Right kidney (tissue), 1 donor: ENCODE measurements at regions not wholly inside any gene's neighbourhood (a gene's known extent, or its start where the extent isn't known, plus 50 kb on each side); places are given as distances from the start of the nearest gene placed in this dataset.

Source experiments
- DNase-seq: peaks from one replicate; pipeline ENCODE4 v3.0.0-alpha.2; 2016

DNA sequence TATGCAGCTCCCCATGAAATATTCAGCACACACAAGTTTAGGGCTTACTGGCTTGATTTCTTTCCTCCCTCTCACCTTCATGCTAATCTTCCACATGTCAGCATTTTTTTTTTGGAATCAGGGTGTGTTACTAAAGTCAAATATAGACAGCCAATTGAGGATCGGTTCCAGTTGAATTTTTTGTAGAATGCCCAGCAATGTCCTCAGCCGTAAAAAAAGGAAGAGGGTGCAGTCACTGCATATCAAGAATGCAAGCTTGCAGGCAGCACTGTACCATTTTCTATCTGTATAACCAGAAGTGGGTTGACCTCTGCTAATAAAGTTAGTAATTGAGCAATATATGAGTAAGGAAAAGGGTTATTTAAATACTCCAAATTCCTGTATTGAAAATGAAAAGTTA is 51.4 kb upstream of the CHMP2B start:
- no peak for DNase-seq

GRCh38 chr3:87173776-87174175 is 53.3 kb upstream of the CHMP2B start:
- no peak for DNase-seq

DNA sequence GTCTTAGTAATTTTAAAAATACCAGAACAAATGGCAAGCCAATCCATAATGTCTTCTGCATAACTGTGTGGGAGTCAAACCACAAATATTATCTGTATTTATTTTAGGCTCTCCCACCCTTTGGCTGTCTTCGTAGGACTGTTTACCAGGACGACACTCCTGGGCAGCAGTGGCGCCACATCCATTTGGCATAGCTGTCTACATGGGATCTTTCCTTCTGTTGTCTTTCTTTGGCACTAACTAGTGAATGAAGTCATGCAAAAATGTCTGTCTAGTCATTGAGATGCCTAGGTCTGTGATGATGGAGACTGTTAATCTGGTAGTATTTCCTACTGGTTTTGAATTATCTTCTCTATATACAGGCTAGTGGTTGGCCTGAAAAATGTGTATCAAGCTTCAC is 54.0 kb upstream of the CHMP2B start:
- DNase-seq = no peak

- DNase-seq = peak; percentile 17
Observed at GRCh38 chr3:87167628-87168456, 59.3 kb upstream of the CHMP2B start.

DNA sequence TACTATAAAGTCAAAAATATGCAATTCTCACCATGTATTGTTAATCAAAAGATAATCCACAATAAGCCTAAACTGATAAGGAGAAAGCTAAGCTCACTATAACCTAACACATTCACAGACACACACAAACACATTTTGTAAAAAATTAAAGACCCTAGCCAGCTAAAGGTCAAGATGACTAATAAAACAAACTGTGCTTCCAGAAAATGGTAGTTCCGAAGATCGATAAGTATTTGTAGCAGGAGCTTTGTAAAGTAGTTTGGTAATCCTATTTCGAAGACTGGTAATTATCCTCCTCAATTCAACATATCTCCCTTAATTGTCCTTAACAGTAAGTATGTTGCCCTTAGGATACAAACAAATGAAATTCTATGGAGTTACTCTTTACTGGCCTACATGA is 62.9 kb upstream of the CHMP2B start:
- DNase-seq = no peak

DNA sequence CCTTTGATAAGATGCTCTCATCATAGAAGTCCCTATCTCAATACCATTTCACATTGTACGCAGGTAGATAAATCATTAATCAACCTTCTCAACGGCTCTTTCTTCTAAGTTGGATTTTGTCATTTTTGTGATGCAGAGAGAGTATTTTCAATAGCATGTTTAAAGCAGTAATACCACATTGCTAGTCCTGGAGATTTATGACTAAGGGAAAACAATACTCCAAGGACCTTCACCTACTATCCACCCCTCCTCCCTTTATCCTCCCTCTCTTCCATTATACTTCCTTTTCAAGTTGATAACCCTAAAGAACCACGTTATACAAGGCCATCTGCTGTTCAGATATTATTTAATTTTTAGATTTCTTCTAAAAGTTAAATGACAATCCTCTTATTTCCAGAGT is 65.3 kb upstream of the CHMP2B start:
- DNase-seq = no peak

- DNase-seq = no peak
Observed at GRCh38 chr3:87161417-87161816, 65.7 kb upstream of the CHMP2B start.

DNA sequence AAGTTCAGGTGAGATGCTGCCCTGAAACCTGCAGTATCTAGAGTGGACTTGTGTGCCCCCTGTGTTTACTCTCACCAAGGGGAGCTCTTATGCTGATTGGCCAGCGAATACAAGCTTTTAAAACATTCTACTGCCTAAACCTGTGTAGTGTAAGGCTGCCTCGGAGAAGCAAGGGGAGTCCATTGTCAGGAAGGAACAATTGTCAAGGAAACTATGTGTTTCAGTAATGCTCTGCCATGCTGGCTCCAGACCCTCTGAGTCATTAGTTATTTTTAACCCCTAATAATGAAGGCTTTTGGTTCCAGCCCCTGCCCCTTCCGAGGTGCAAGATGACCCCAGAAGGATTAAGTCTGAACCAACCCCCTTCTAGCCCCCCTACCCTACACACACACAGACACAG is 66.1 kb upstream of the CHMP2B start:
- no peak for DNase-seq

- DNase-seq = no peak
Observed at GRCh38 chr3:87158823-87159222, 68.3 kb upstream of the CHMP2B start.

DNA sequence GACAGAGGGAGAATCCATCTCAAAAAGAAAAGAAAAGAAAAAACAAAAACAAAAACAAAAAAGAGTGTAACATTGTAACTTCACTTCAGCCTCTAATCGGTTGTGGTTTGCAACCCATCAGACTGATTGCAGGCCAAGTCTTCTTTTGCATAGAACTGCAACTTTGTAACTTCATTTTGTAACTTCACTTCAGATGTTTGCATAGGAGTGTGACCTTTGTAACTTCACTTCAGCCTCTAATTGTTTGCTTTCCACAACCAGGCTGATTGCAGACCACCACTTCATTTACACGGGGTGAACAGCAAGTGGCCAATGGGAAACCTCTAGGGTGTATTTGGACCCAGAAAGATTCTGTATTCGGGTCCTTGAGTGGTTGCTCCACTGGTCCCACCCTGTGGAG is 79.1 kb upstream of the CHMP2B start:
- DNase-seq = no peak

GRCh38 chr3:87147562-87147961 is 79.5 kb upstream of the CHMP2B start:
- DNase-seq = no peak

GRCh38 chr3:87145553-87145952 is 81.6 kb upstream of the CHMP2B start:
- no peak for DNase-seq

GRCh38 chr3:87136066-87136596 is 91.0 kb upstream of the CHMP2B start:
- DNase-seq = no peak

GRCh38 chr3:87135412-87135811 is 91.7 kb upstream of the CHMP2B start:
- no peak for DNase-seq

DNA sequence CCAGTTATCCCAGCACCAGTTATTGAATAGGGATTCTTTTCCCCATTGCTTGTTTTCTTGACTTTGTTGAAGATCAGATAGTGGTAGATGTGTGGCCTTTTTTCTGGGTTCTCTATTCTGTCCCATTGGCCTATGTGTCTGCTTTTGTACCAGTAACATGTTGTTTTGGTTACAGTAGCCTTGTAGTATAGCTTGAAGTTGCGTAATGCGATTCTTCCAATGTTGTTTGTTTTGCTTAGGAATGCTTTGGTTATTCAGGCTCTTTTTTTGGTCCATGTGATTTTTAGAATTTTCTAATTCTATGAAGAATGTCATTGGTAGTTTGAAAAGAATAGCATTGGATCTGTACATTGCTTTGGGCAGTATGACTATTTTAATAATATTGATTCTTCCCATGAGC is 94.3 kb upstream of the CHMP2B start:
- no peak for DNase-seq

DNA sequence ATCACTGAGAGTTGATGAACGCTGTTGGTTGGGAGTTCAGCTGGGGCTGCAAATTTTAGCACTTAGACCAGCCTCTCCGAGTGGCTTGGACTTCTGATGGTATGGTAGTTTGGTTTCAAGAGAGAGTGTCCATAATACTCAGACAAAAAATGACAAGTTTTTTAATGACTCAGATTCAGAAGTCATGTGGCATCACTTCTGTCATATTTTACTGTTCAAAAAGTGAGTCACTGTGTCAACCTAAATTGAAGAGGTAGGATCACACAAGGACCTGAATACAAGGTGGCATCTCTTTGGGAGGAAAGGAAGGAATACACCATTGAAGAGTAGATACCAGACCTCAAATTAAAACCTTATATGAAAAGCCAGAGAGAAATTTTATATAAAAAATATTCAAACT is 99.1 kb upstream of the CHMP2B start:
- no peak for DNase-seq

DNA sequence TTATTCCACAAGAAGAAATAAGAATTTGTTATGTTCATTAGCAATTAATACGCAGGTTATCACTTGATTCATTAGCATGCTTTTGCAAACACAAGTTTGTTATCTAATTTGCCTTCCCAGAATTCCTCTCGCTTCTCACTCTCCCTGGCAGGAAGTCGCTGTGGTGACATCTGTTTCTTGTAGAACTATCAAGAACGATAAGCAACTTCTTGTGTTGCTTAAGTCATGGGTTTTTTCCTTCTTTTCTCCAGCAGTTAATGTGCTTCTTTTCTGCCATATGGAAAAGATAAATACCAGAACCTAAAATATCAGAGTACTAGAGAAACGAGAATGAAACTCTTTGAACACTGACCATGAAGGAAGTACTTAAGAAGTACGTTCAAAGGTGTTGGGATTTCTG is 99.8 kb upstream of the CHMP2B start:
- DNase-seq = no peak

GRCh38 chr3:87126321-87126720 is 100.8 kb upstream of the CHMP2B start:
- no peak for DNase-seq

DNA sequence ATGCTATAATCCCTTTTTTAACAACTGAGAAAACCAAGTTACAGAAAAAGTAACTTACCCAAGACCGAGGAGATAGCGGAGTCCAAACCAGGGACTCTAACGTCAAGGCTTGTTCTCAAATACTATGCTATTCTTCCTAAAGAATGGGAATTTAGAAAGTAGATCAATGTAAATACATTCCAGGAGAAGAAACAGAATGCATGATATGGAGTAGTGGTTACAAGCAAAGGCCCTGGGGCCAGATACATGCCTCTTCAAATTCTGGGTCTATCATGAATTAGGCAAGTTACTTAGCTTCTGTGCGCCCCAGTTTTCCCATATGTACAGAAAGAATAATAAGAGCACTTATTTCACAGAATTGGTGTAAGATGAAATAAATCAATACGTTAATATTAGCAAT is 102.0 kb upstream of the CHMP2B start:
- no peak for DNase-seq

DNA sequence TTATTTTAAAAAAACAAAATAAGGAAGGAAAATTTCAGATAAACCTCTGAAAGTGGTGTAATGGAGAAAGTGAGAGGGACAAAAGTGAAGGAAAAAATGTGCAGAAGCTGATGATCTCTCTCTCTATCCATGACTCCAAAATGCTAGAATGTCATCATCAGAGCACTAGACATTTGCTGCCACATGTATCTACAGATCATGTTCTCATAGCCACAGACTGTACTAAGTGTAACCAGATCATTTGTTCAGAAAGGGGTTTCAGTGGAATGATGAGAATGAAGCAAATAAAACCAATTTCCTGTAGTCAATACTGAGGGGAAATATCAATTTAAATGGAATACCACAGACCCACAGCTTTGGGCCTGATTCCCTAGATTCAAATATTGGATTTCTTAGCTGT is 104.3 kb upstream of the CHMP2B start:
- DNase-seq = no peak

GRCh38 chr3:87121856-87122255 is 105.3 kb upstream of the CHMP2B start:
- DNase-seq = no peak

GRCh38 chr3:87120881-87121280 is 106.2 kb upstream of the CHMP2B start:
- DNase-seq = no peak

- DNase-seq = no peak
Observed at GRCh38 chr3:87120236-87120635, 106.9 kb upstream of the CHMP2B start.

- no peak for DNase-seq
Observed at GRCh38 chr3:87109465-87109864, 117.6 kb upstream of the CHMP2B start.
